ENCODE measurements at regions not wholly inside any gene's neighbourhood (a gene's known extent, or its start where the extent isn't known, plus 50 kb on each side); places are given as distances from the start of the nearest gene placed in this dataset.

- TF ChIP-seq EZH2 (IDR thresholded peaks at IDR 0.05; ENCODE audit: insufficient read depth, poor library complexity, severe bottlenecking) (no peak), EZH2phosphoT487 (IDR thresholded peaks at IDR 0.05; ENCODE audit: insufficient read depth, low read depth) (no peak)
These were observed 321.1 kb downstream of the C16orf95 start for GRCh38 chr16:86996081-86996480.

All from GM23248 (cell line).